Muscle of leg (tissue), 3 donors: ENCODE measurements at regions not wholly inside any gene's neighbourhood (a gene's known extent, or its start where the extent isn't known, plus 50 kb on each side); places are given as distances from the start of the nearest gene placed in this dataset.

ENCODE experiments used
- DNase-seq: peaks from one replicate; pipeline ENCODE4 v3.0.0; 2013
- H3K27ac ChIP-seq: one replicate; pipeline ENCODE4 v1.5.1; 2013; ENCODE audit warnings: mild to moderate bottlenecking, low read length, control low read depth
- H3K27me3 ChIP-seq: one replicate; pipeline ENCODE4 v1.6.1; 2013; ENCODE audit warnings: low read length; ENCODE audit not compliant: control insufficient read depth, insufficient read depth
- H3K36me3 ChIP-seq: one replicate; pipeline ENCODE4 v1.6.1; 2013; ENCODE audit warnings: low read length; ENCODE audit not compliant: control insufficient read depth, insufficient read depth
- H3K4me1 ChIP-seq: one replicate; pipeline ENCODE4 v1.6.1; 2013; ENCODE audit warnings: low read length; ENCODE audit not compliant: control insufficient read depth, insufficient read depth
- H3K4me3 ChIP-seq: one replicate; pipeline ENCODE4 v1.5.1; 2013; ENCODE audit warnings: low read length, control low read depth
- H3K9me3 ChIP-seq: replicated peaks from 2 replicates; pipeline ENCODE4 v1.6.1; 2013; ENCODE audit warnings: low read depth, low read length; ENCODE audit not compliant: control insufficient read depth
- WGBS: methylation state at CpG from one replicate; pipeline ENCODE4 v1.1.5; 2013; ENCODE audit warnings: missing lambda C conversion rate; ENCODE audit not compliant: insufficient coverage; 5-methylcytosine and 5-hydroxymethylcytosine counted together

DNA sequence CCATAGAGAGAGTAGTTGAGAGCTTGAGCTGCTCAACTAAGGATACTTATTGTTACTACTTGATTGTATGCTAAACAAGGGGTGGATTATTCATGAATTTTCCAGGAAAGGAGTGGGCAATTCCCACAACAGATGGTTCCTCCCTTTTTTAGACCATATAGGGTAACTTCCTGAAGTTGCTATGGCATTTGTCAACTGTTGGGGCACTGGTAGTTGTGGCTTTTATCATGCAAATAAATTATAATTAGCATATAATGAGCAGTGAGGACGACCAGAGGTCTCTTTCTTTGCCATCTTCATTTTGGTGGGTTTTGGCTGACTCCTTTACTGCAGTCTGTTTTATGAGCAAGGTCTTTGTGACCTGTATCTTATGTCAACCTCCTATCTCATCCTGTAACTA, 1403.5 kb upstream of the PABPC4L start:
- H3K27me3 ChIP-seq, result no peaks in the 10 kb centered on the region
- no peak overlapping the region for H3K27ac ChIP-seq
- DNase-seq, result no peak
- H3K4me3 ChIP-seq, result no peak overlapping the region
- no peaks in the 10 kb centered on the region for H3K4me1 ChIP-seq
- peaks cover 4% of the 10 kb centered on the region for H3K9me3 ChIP-seq
- WGBS, result no CpG with 5 or more reads among the region's 1 CpG
- H3K36me3 ChIP-seq, result no peaks in the 10 kb centered on the region

GRCh38 chr4:135604531-135604930, 1402.9 kb upstream of the PABPC4L start:
- H3K4me1 ChIP-seq, result no peaks in the 10 kb centered on the region
- no peaks in the 10 kb centered on the region for H3K27me3 ChIP-seq
- DNase-seq, result no peak
- H3K4me3 ChIP-seq, result no peak overlapping the region
- H3K36me3 ChIP-seq, result no peaks in the 10 kb centered on the region
- peaks cover 4% of the 10 kb centered on the region for H3K9me3 ChIP-seq
- no CpG with 5 or more reads among the region's 1 CpG for WGBS
- no peak overlapping the region for H3K27ac ChIP-seq

DNA sequence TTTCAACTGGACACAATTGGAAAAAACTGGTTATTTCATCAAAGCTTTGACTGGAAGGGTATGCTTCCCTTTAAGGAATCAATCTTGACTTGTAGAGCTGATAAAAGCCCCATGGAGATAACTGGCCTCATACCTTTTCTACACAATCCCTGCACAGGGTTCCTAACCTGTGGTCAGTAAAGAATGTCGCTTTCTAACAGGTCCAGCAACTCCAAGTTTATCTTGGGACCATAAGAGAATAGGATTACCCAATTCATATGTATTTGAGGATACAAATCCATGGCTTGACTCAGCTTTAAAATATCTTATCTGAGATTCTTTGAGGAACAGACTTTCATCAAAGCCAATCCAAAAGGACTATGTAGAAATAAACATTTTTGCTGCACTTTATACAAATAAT, 1399.8 kb upstream of the PABPC4L start:
- Histone ChIP-seq H3K27ac (no peak overlapping the region), H3K27me3 (no peaks in the 10 kb centered on the region), H3K9me3 (peaks cover 17% of the 10 kb centered on the region), H3K4me1 (no peaks in the 10 kb centered on the region), H3K36me3 (no peaks in the 10 kb centered on the region), H3K4me3 (no peak overlapping the region)
- DNase-seq, result no peak
- no CpG with 5 or more reads among the region's 1 CpG for WGBS

GRCh38 chr4:135598151-135598550, 1396.6 kb upstream of the PABPC4L start:
- H3K4me1 ChIP-seq, result no peaks in the 10 kb centered on the region
- peaks cover 19% of the 10 kb centered on the region for H3K9me3 ChIP-seq
- no CpG with 5 or more reads among the region's 1 CpG for WGBS
- H3K27me3 ChIP-seq, result no peaks in the 10 kb centered on the region
- H3K36me3 ChIP-seq, result no peaks in the 10 kb centered on the region
- no peak for DNase-seq
- no peak overlapping the region for H3K4me3 ChIP-seq
- no peak overlapping the region for H3K27ac ChIP-seq

DNA sequence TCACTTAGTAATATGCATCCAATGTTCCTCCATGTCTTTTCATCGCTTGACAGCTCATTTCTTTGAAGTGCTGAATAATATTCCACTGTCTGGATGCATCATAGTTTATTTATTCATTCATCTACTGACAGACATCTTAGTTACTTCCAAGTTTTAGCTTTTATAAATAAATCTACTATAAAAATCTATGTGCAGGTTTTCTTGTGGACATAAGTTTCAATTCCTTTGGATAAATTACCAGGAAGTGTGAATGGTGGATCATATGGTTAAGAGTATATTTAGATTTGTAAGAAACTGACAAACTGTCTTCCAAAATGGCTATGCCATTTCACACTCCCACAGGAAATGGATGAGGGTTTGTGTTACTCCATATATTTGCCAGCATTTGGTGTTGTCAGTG, 1392.9 kb upstream of the PABPC4L start:
- no peaks in the 10 kb centered on the region for H3K27me3 ChIP-seq
- H3K9me3 ChIP-seq, result peaks cover 15% of the 10 kb centered on the region
- no CpG with 5 or more reads among the region's 1 CpG for WGBS
- no peaks in the 10 kb centered on the region for H3K36me3 ChIP-seq
- H3K4me3 ChIP-seq, result no peak overlapping the region
- no peak overlapping the region for H3K27ac ChIP-seq
- no peak for DNase-seq
- no peaks in the 10 kb centered on the region for H3K4me1 ChIP-seq

GRCh38 chr4:135575041-135575440, 1373.5 kb upstream of the PABPC4L start:
- no peak for DNase-seq
- H3K27ac ChIP-seq, result no peak overlapping the region
- no peaks in the 10 kb centered on the region for H3K27me3 ChIP-seq
- no peaks in the 10 kb centered on the region for H3K9me3 ChIP-seq
- no peaks in the 10 kb centered on the region for H3K4me1 ChIP-seq
- no peak overlapping the region for H3K4me3 ChIP-seq
- H3K36me3 ChIP-seq, result no peaks in the 10 kb centered on the region
- WGBS, result no CpG with 5 or more reads among the region's 1 CpG

- no peaks in the 10 kb centered on the region for H3K9me3 ChIP-seq
- H3K27me3 ChIP-seq, result no peaks in the 10 kb centered on the region
- no peak overlapping the region for H3K4me3 ChIP-seq
- no peaks in the 10 kb centered on the region for H3K4me1 ChIP-seq
- H3K27ac ChIP-seq, result no peak overlapping the region
- H3K36me3 ChIP-seq, result no peaks in the 10 kb centered on the region
- no peak for DNase-seq
Observed at GRCh38 chr4:135573251-135573650, 1371.7 kb upstream of the PABPC4L start.

GRCh38 chr4:135564090-135564489, 1362.5 kb upstream of the PABPC4L start:
- Histone ChIP-seq H3K27me3 (no peaks in the 10 kb centered on the region), H3K4me3 (no peak overlapping the region), H3K9me3 (no peaks in the 10 kb centered on the region), H3K4me1 (no peaks in the 10 kb centered on the region), H3K27ac (no peak overlapping the region), H3K36me3 (no peaks in the 10 kb centered on the region)
- no peak for DNase-seq
- no CpG with 5 or more reads among the region's 1 CpG for WGBS

DNA sequence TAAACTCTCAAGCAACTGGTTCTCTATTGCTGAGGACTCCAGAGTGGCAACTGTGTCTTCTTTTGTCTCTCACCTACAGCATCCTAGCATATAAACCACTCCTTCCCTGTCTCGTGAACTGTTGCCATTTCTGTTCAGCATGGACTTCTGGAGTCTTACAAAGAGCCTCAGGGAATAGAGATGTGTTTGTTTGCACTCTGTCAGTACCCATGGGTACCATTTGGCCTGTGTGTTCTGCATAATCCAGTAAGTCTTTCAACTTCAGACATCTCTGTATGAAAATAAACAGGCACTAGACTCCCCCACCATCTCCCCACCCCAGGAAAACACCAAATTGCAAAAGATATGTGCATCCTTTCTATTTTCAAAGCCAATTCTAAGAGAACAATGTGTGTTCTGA, 1351.6 kb upstream of the PABPC4L start:
- no peaks in the 10 kb centered on the region for H3K4me1 ChIP-seq
- no peak for DNase-seq
- no peaks in the 10 kb centered on the region for H3K27me3 ChIP-seq
- H3K4me3 ChIP-seq, result no peak overlapping the region
- no peaks in the 10 kb centered on the region for H3K9me3 ChIP-seq
- H3K36me3 ChIP-seq, result no peaks in the 10 kb centered on the region
- no CpG with 5 or more reads among the region's 1 CpG for WGBS
- H3K27ac ChIP-seq, result no peak overlapping the region

DNA sequence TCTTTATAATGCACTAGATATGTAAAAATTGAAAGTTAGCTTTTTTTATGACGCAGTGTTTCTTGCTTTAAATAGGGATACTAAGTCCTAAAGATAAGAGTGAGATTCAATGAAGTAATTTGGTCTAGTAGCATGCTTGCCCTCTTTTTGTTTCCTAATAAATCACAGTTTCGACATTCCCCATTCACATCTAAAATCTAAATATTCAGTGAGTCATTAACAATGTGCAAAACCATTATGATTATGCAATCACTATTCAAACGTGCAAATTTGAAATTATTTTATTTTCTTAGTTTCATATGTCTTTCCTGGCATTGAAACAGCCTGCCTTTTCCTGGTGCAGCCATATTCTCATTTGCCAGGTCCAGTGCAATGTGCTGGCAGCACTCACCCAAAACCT, 1350.5 kb upstream of the PABPC4L start:
- DNase-seq, result no peak
- H3K9me3 ChIP-seq, result no peaks in the 10 kb centered on the region
- H3K27ac ChIP-seq, result no peak overlapping the region
- no peaks in the 10 kb centered on the region for H3K36me3 ChIP-seq
- no CpG with 5 or more reads among the region's 3 CpGs for WGBS
- no peaks in the 10 kb centered on the region for H3K27me3 ChIP-seq
- H3K4me3 ChIP-seq, result no peak overlapping the region
- no peaks in the 10 kb centered on the region for H3K4me1 ChIP-seq

GRCh38 chr4:135548711-135549110, 1347.1 kb upstream of the PABPC4L start:
- no CpG with 5 or more reads among the region's 2 CpGs for WGBS
- no peaks in the 10 kb centered on the region for H3K27me3 ChIP-seq
- no peaks in the 10 kb centered on the region for H3K4me1 ChIP-seq
- H3K4me3 ChIP-seq, result no peak overlapping the region
- no peaks in the 10 kb centered on the region for H3K36me3 ChIP-seq
- no peaks in the 10 kb centered on the region for H3K9me3 ChIP-seq
- H3K27ac ChIP-seq, result no peak overlapping the region
- DNase-seq, result no peak
